ENCODE measurements at regions not wholly inside any gene's neighbourhood (a gene's known extent, or its start where the extent isn't known, plus 50 kb on each side); places are given as distances from the start of the nearest gene placed in this dataset.
"Not testable (repeated sequence)": the region's sequence is repeated elsewhere in the genome, so short reads cannot be mapped to it uniquely, and the experiment has no call there.

- Histone ChIP-seq H3K36me3 (ENCODE audit: control insufficient read depth, insufficient read depth, low read length) (no peaks in the 10 kb centered on the region), H3K27me3 (ENCODE audit: control insufficient read depth, insufficient read depth, low read length) (peaks cover 1% of the 10 kb centered on the region; the same call in 1 of the 2 replicates), H3K4me3 (ENCODE audit: low read depth, low read length) (no peak overlapping the region)
- CTCF ChIA-PET, result no interaction called here
- no peak for TF ChIP-seq CTCF (IDR thresholded peaks at IDR 0.05; ENCODE audit: insufficient read depth, low read depth, low read length)
- no peak for DNase-seq (ENCODE audit: low read depth)
- POLR2A ChIA-PET, result no interaction called here
Measured at GRCh38 chr7:91379991-91380390, 115.8 kb downstream of the FZD1 start.

DNA sequence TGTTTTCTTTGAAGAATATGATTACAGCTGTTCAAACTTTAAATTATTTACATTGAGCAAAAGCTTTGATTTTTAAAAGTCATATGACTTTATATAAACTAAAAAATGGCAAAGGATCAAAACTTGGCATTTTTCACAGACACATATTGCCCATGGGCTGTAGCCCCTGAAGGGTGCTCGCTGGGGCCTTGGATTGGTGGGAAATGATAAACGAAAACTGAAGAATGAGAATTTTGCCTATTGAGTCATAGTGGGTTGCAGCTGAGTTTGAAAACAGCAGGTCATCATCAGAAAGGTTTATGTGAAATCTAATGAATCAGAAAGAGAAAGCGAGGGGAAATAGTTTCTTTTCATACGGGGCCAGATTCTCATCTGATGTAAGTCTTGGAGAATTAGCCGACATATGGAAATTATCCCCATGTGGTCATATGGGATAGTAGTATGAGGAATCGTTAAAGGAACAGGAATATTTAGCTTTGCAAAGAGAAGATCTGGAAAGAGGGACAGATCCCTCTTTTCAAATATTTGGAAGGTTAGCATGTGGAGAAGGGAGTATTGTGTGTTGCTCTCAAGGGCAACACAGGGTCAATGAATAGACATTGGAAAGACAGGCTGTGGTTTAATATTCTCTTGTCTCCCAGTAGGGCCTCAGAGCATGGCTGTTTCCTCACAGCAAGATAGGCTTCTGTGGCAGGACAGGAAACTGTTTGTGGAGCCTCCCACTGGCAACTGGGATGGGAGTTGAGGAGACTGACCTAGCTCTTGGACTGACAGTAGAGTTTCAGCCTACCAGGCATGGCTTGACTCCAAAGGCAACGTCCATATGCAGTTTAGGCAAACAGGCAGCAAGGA lies 119.0 kb downstream of the FZD1 start:
- ChIA-PET CTCF (no interaction called here), POLR2A (no interaction called here)
- no peaks in the 10 kb centered on the region for H3K36me3 ChIP-seq (ENCODE audit: control insufficient read depth, insufficient read depth, low read length)
- no peak overlapping the region for H3K4me3 ChIP-seq (ENCODE audit: low read depth, low read length)
- TF ChIP-seq CTCF (IDR thresholded peaks at IDR 0.05; ENCODE audit: insufficient read depth, low read depth, low read length), result no peak
- DNase-seq (ENCODE audit: low read depth), result no peak
- no peaks in the 10 kb centered on the region for H3K27me3 ChIP-seq (ENCODE audit: control insufficient read depth, insufficient read depth, low read length)

DNA sequence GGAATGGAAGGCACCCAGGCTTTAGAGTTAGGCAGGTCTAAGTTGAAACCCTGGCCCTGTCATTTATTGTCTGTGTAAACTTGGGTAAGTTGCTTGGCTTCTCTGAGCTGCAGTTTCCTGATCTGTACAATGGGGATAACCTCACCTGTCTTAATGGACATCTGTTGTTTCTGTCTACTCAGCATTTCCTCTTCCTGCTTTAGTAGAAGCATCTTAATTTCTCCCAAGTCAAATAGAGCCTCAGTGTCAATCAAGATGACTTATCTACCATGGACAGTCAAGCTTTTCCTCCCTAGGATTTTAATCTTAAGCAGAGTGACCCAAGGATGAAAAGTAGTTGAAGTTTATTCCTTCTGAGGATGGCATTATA lies 119.7 kb downstream of the FZD1 start:
- POLR2A ChIA-PET, result no interaction called here
- CTCF ChIA-PET, result interaction anchor here (1.5 to 1.7 kb wide), 2 partner anchors 26 to 294 kb away, joined by 3 to 5 read pairs; no protein-coding TSS in a partner anchor
- no peaks in the 10 kb centered on the region for H3K27me3 ChIP-seq (ENCODE audit: control insufficient read depth, insufficient read depth, low read length)
- no peak for DNase-seq (ENCODE audit: low read depth)
- H3K4me3 ChIP-seq (ENCODE audit: low read depth, low read length), result no peak overlapping the region
- TF ChIP-seq CTCF (IDR thresholded peaks at IDR 0.05; ENCODE audit: insufficient read depth, low read depth, low read length), result no peak
- no peaks in the 10 kb centered on the region for H3K36me3 ChIP-seq (ENCODE audit: control insufficient read depth, insufficient read depth, low read length)

GRCh38 chr7:91394757-91395156 lies 130.5 kb downstream of the FZD1 start:
- H3K27me3 ChIP-seq (ENCODE audit: control insufficient read depth, insufficient read depth, low read length); H3K36me3 ChIP-seq (ENCODE audit: control insufficient read depth, insufficient read depth, low read length); POLR2A ChIA-PET; DNase-seq (ENCODE audit: low read depth); H3K4me3 ChIP-seq (ENCODE audit: low read depth, low read length): not testable (repeated sequence)
- CTCF ChIA-PET, result interaction anchor here (0.7 kb wide), 1 partner anchor 51 kb away, joined by 6 read pairs; no protein-coding TSS in a partner anchor

GRCh38 chr7:91395313-91395712 lies 131.1 kb downstream of the FZD1 start:
- POLR2A ChIA-PET; H3K27me3 ChIP-seq (ENCODE audit: control insufficient read depth, insufficient read depth, low read length); DNase-seq (ENCODE audit: low read depth); H3K4me3 ChIP-seq (ENCODE audit: low read depth, low read length); H3K36me3 ChIP-seq (ENCODE audit: control insufficient read depth, insufficient read depth, low read length): not testable (repeated sequence)
- CTCF ChIA-PET, result interaction anchor here (0.7 kb wide), 1 partner anchor 50 kb away, joined by 6 read pairs; no protein-coding TSS in a partner anchor

- no peak for TF ChIP-seq CTCF (IDR thresholded peaks at IDR 0.05; ENCODE audit: insufficient read depth, low read depth, low read length)
- no peaks in the 10 kb centered on the region for H3K27me3 ChIP-seq (ENCODE audit: control insufficient read depth, insufficient read depth, low read length)
- no peak for DNase-seq (ENCODE audit: low read depth)
- no peaks in the 10 kb centered on the region for H3K36me3 ChIP-seq (ENCODE audit: control insufficient read depth, insufficient read depth, low read length)
- no peak overlapping the region for H3K4me3 ChIP-seq (ENCODE audit: low read depth, low read length)
- CTCF ChIA-PET, result no interaction called here
- POLR2A ChIA-PET, result no interaction called here
Measured at GRCh38 chr7:91397096-91397495, 132.9 kb downstream of the FZD1 start.
